Ovary (tissue), 7 donors: ENCODE measurements at regions not wholly inside any gene's neighbourhood (a gene's known extent, or its start where the extent isn't known, plus 50 kb on each side); places are given as distances from the start of the nearest gene placed in this dataset.
"Not testable (repeated sequence)": the region's sequence is repeated elsewhere in the genome, so short reads cannot be mapped to it uniquely, and the experiment has no call there.

Experiments used
- DNase-seq, 5 donors: peaks; one replicate each; pipeline ENCODE4 v3.0.0-alpha.2; 2019 to 2020
- H3K27ac ChIP-seq, 2 donors: fragments of 200-600 bp; one replicate each; pipeline versions ENCODE4 v1.5.1 to v1.8.0; 2019 to 2022
- H3K27me3 ChIP-seq: fragments of 200-600 bp; one replicate; pipeline ENCODE4 v1.8.0; 2022
- H3K36me3 ChIP-seq: fragments of 200-600 bp; sonication (generic); one replicate; pipeline ENCODE4 v1.5.1; 2019
- H3K4me1 ChIP-seq: one replicate; pipeline ENCODE4 v1.8.1; 2013; ENCODE audit warnings: mild to moderate bottlenecking, moderate library complexity; ENCODE audit not compliant: insufficient read depth
- H3K4me3 ChIP-seq: fragments of 200-600 bp; sonication (generic); one replicate; pipeline ENCODE4 v1.5.1; 2017
- H3K9me3 ChIP-seq, 2 donors: fragments of 200-600 bp in 1 of 2; sonication (generic) in 1 of 2; one replicate each; pipeline versions ENCODE4 v1.5.1 to v1.8.1; 2013 to 2019; ENCODE audit warnings: mild to moderate bottlenecking in 1 of 2, moderate library complexity in 1 of 2
- EP300 ChIP-seq: sonication (generic); formaldehyde crosslinking; IDR thresholded peaks from one replicate; pipeline ENCODE4 v1.6.1; 2017; ENCODE audit warnings: antibody characterized with exemption
- POLR2A ChIP-seq: fragments of 450-650 bp; IDR thresholded peaks from one replicate; pipeline ENCODE4 v1.6.1; 2017; ENCODE audit warnings: antibody characterized with exemption, mild to moderate bottlenecking, moderate library complexity
- WGBS, 3 donors: extraction: QIAGEN DNeasy Blood & Tissue Kit in 1 of 3; methylation state at CpG; one replicate each; pipeline versions ENCODE4 v1.1.5 to v1.1.7; 2013 to 2017; 5-methylcytosine and 5-hydroxymethylcytosine counted together
- intact Hi-C, 4 donors: fragments of 100-400 bp; cut with DNase I; formaldehyde crosslinking; loops; one replicate each; pipeline versions ENCODE4 v1.11.0 to v1.15.1; 2022 to 2023
- TF ChIP-seq, protein P1 (sequence below), 3 donors: fragments of 450-650 bp in 2 of 3; fragments of 200-600 bp in 1 of 3; IDR thresholded peaks; one replicate each; pipeline versions ENCODE4 v1.5.1 to v1.8.0; 2016 to 2022; ENCODE audit warnings: antibody characterized with exemption in 3 of 3, mild to moderate bottlenecking in 1 of 3
- donor health status: DM: no; HTN: no; CAD: no; lungs with moderate emphysema.
- donor health status: DM: no; HTN: no; CAD: no.
- donor health status: Bipolar disorder and iron deficiency.
- donor health status: DM: no; HTN: no; CAD: no.
- donor health status: DM: yes; HTN: yes; CAD: no.

GRCh38 chr3:11907667-11908660 lies 61.3 kb upstream of the TAMM41 start:
- Histone ChIP-seq H3K36me3 (no peaks in the 10 kb centered on the region), H3K4me1 (no peaks in the 10 kb centered on the region), H3K9me3 (no peaks in the 10 kb centered on the region), H3K27ac (no peak overlapping the region), H3K4me3 (no peak overlapping the region), H3K27me3 (no peaks in the 10 kb centered on the region)
- no peak for TF ChIP-seq EP300
- TF ChIP-seq, protein P1, sequence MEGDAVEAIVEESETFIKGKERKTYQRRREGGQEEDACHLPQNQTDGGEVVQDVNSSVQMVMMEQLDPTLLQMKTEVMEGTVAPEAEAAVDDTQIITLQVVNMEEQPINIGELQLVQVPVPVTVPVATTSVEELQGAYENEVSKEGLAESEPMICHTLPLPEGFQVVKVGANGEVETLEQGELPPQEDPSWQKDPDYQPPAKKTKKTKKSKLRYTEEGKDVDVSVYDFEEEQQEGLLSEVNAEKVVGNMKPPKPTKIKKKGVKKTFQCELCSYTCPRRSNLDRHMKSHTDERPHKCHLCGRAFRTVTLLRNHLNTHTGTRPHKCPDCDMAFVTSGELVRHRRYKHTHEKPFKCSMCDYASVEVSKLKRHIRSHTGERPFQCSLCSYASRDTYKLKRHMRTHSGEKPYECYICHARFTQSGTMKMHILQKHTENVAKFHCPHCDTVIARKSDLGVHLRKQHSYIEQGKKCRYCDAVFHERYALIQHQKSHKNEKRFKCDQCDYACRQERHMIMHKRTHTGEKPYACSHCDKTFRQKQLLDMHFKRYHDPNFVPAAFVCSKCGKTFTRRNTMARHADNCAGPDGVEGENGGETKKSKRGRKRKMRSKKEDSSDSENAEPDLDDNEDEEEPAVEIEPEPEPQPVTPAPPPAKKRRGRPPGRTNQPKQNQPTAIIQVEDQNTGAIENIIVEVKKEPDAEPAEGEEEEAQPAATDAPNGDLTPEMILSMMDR (IDR thresholded peaks at IDR 0.05), result no peak
- TF ChIP-seq POLR2A, result no peak
- intact Hi-C loops, result loop anchor here in 1 of 4 donors (2.0 kb wide), 1 partner anchor 69 kb away; no protein-coding TSS in a partner anchor
- WGBS, 3 donors, result 54 to 57% (median 56%) methylated on average over 14 of the region's 14 CpGs
- no peak for DNase-seq

- 70 to 79% (median 77%) methylated on average over 22 of the region's 22 CpGs for WGBS, 3 donors
- no peaks in the 10 kb centered on the region for H3K4me1 ChIP-seq
- intact Hi-C loops, result loop anchor here in 1 of 4 donors (2.0 kb wide), 1 partner anchor 68 kb away; no protein-coding TSS in a partner anchor
- H3K27me3 ChIP-seq, result no peaks in the 10 kb centered on the region
- no peaks in the 10 kb centered on the region for H3K36me3 ChIP-seq
- no peaks in the 10 kb centered on the region for H3K9me3 ChIP-seq
- TF ChIP-seq POLR2A, result no peak
- no peak for TF ChIP-seq EP300
- TF ChIP-seq, protein P1 (IDR thresholded peaks at IDR 0.05), result no peak
- DNase-seq, result no peak
- no peak overlapping the region for H3K4me3 ChIP-seq
- H3K27ac ChIP-seq, result no peak overlapping the region
Observed at GRCh38 chr3:11908981-11909698, 62.5 kb upstream of the TAMM41 start.

DNA sequence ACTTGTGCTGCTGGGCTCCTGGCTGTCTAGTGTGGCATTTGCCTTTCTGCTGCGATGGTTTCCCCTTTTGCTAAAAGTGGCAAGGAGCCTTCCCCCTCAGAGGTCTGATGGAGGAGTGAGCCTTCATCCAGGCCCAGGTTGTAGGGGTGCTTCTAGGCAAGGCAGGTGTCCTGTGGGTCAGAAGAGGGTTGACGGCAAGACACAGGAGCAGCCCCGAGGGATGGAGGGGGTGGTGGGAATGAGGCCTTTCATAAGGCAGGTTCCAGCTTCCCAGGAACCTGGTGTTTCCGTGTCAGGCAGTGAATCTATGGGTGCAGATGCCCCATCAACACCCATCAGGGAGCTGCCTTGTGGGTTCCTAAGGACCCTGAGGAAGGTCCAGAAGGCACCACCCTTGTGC lies 63.0 kb upstream of the TAMM41 start:
- Histone ChIP-seq H3K9me3 (no peaks in the 10 kb centered on the region), H3K4me3 (no peak overlapping the region), H3K36me3 (no peaks in the 10 kb centered on the region), H3K27me3 (no peaks in the 10 kb centered on the region), H3K27ac (no peak overlapping the region), H3K4me1 (no peaks in the 10 kb centered on the region)
- DNase-seq, result no peak
- TF ChIP-seq EP300 (no peak), POLR2A (no peak)
- TF ChIP-seq, protein P1 (IDR thresholded peaks at IDR 0.05), result no peak
- WGBS, 3 donors, result 88 to 91% (median 90%) methylated on average over 4 of the region's 4 CpGs
- intact Hi-C loops, result loop anchor here in 1 of 4 donors (2.0 kb wide), 1 partner anchor 67 kb away; no protein-coding TSS in a partner anchor

- intact Hi-C loops, H3K27ac ChIP-seq, H3K36me3 ChIP-seq, H3K4me3 ChIP-seq, H3K4me1 ChIP-seq, H3K9me3 ChIP-seq, DNase-seq, H3K27me3 ChIP-seq: not testable (repeated sequence)
- WGBS, 3 donors, result 75 to 79% (median 76%) methylated on average over 5 of the region's 5 CpGs
Observed at GRCh38 chr3:11910216-11910930, 63.7 kb upstream of the TAMM41 start.
